ENCODE measurements at regions not wholly inside any gene's neighbourhood (a gene's known extent, or its start where the extent isn't known, plus 50 kb on each side); places are given as distances from the start of the nearest gene placed in this dataset.

DNA sequence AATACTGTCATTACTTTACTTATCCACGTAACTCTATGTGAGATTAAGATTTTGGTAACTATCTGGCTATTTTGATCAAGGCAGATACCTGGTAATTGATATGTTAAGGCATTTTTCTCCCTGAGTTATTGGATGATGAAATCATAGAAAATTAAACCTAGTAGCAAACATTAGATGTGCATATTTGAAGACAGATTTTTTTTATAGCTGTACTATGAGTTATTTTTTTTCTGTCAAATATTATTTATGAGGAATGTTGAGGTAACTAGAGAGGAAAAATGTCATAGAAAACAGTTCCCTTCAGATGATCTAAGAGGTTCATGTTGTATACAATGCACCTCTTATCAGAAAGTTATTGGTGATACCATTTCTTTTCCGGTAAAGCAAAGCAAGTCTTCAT, 64.9 kb upstream of the SLC38A2 start:
- Histone ChIP-seq H3K14ac (ENCODE audit: insufficient read length) (no peak overlapping the region), H3K79me1 (ENCODE audit: low read depth, low read length) (no peaks in the 10 kb centered on the region), H3K27me3 (replicated peaks in 1 of 4; ENCODE audit: control insufficient read depth in 3 of 4, extremely low read depth in 1 of 4, insufficient read depth in 3 of 4, low read length in 3 of 4) (no peaks in the 10 kb centered on the region), H2AK5ac (ENCODE audit: low read depth, low read length) (no peak overlapping the region), H2BK5ac (ENCODE audit: low read depth, low read length) (no peak overlapping the region), H3K23ac (ENCODE audit: insufficient read length) (no peak overlapping the region), H4K8ac (ENCODE audit: extremely low read depth, insufficient read depth, low read length) (no peak overlapping the region), H3K4me3 (ENCODE audit: extremely low read depth in 1 of 4, insufficient read depth in 2 of 4, low read depth in 3 of 4, low read length in 4 of 4) (no peak overlapping the region), H3K9me3 (ENCODE audit: insufficient read depth in 2 of 2, low read depth in 1 of 2, low read length in 1 of 2) (no peaks in the 10 kb centered on the region), H3K18ac (ENCODE audit: extremely low read depth, low read length) (no peak overlapping the region), H3K4ac (replicated peaks; ENCODE audit: insufficient read length, low read depth, low read length) (no peak overlapping the region), H2BK12ac (ENCODE audit: low read depth, low read length) (no peak overlapping the region), H3K79me2 (ENCODE audit: control insufficient read depth in 1 of 2, insufficient read depth in 2 of 2, low read length in 2 of 2) (no peaks in the 10 kb centered on the region), H3K36me3 (ENCODE audit: control insufficient read depth in 2 of 4, insufficient read depth in 4 of 4, low read length in 3 of 4) (no peaks in the 10 kb centered on the region), H4K20me1 (replicated peaks in 1 of 2; ENCODE audit: control insufficient read depth in 1 of 2, insufficient read depth in 2 of 2, low read length in 2 of 2) (peaks cover 0 to 2% of the 10 kb centered on the region in 2 experiments), H3K27ac (ENCODE audit: low read depth, low read length) (no peak overlapping the region), H2BK15ac (ENCODE audit: low read length) (no peak overlapping the region), H3K4me1 (replicated peaks in 1 of 4; ENCODE audit: control insufficient read depth in 3 of 4, insufficient read depth in 4 of 4, low read length in 3 of 4) (no peaks in the 10 kb centered on the region), H4K5ac (ENCODE audit: insufficient read length, low read depth, low read length) (no peak overlapping the region), H3K9ac (replicated peaks in 1 of 4; ENCODE audit: extremely low read depth in 1 of 4, low read depth in 3 of 4, low read length in 3 of 4) (no peak overlapping the region), H3K4me2 (ENCODE audit: insufficient read depth in 1 of 2, low read depth in 2 of 2, low read length in 2 of 2) (no peak overlapping the region), H3K23me2 (ENCODE audit: low read depth, low read length) (no peaks in the 10 kb centered on the region; the same call in 1 of the 2 replicates), H3K56ac (replicated peaks; ENCODE audit: insufficient read length, low read depth, low read length) (no peak overlapping the region), H2BK20ac (ENCODE audit: low read length) (no peak overlapping the region), H2BK120ac (replicated peaks; ENCODE audit: low read depth, low read length) (no peak overlapping the region), H4K91ac (replicated peaks; ENCODE audit: insufficient read length, low read length) (no peak overlapping the region), H2AFZ (ENCODE audit: low read length) (no peak overlapping the region)
- no peak for DNase-seq (ENCODE audit: low read depth in 1 of 2, low spot score in 2 of 2)
- 88% methylated on average over 2 of the region's 2 CpGs; no CpG with 5 or more reads in 1 of the 2 experiments for WGBS, 2 experiments (ENCODE audit: extremely low coverage in 1 of 2, insufficient coverage in 1 of 2, insufficient read length in 1 of 2, insufficient replicate concordance in 2 of 2, low coverage in 1 of 2, low lambda C conversion rate in 2 of 2, missing lambda C conversion rate in 1 of 2)
- FAIRE-seq: no peak
- ChIA-PET CTCF (ENCODE audit: partially characterized antibody) (no interaction called here), POLR2A (ENCODE audit: partially characterized antibody) (no interaction called here)
- TF ChIP-seq GABPA (IDR thresholded peaks at IDR 0.05; ENCODE audit: borderline replicate concordance, insufficient read depth, low read length) (no peak), ZNF274 (IDR thresholded peaks at IDR 0.05; ENCODE audit: borderline replicate concordance, extremely low read depth, low read length) (no peak), EP300 (IDR thresholded peaks at IDR 0.05; ENCODE audit: borderline replicate concordance in 1 of 2, low read depth in 2 of 2, low read length in 2 of 2) (no peak), JUN (IDR thresholded peaks at IDR 0.05; ENCODE audit: low read depth, low read length) (no peak), KDM1A (IDR thresholded peaks at IDR 0.05; ENCODE audit: borderline replicate concordance, low read length) (no peak), BCL11A (IDR thresholded peaks at IDR 0.05; ENCODE audit: low read depth in 2 of 2, low read length in 2 of 2) (no peak), YY1 (IDR thresholded peaks at IDR 0.05; ENCODE audit: low read depth, low read length) (no peak), EGR1 (IDR thresholded peaks at IDR 0.05; ENCODE audit: borderline replicate concordance, low read depth, low read length) (no peak), TCF12 (IDR thresholded peaks at IDR 0.05; ENCODE audit: low read depth, low read length) (no peak), BRCA1 (IDR thresholded peaks at IDR 0.05; ENCODE audit: low read depth, low read length) (no peak), SUZ12 (IDR thresholded peaks at IDR 0.05; ENCODE audit: low read length) (no peak)
- TF ChIP-seq, protein P1, sequence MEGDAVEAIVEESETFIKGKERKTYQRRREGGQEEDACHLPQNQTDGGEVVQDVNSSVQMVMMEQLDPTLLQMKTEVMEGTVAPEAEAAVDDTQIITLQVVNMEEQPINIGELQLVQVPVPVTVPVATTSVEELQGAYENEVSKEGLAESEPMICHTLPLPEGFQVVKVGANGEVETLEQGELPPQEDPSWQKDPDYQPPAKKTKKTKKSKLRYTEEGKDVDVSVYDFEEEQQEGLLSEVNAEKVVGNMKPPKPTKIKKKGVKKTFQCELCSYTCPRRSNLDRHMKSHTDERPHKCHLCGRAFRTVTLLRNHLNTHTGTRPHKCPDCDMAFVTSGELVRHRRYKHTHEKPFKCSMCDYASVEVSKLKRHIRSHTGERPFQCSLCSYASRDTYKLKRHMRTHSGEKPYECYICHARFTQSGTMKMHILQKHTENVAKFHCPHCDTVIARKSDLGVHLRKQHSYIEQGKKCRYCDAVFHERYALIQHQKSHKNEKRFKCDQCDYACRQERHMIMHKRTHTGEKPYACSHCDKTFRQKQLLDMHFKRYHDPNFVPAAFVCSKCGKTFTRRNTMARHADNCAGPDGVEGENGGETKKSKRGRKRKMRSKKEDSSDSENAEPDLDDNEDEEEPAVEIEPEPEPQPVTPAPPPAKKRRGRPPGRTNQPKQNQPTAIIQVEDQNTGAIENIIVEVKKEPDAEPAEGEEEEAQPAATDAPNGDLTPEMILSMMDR (IDR thresholded peaks at IDR 0.05; ENCODE audit: control extremely low read depth in 1 of 3, insufficient read depth in 1 of 3, low read depth in 1 of 3, low read length in 3 of 3): no peak
